ENCODE measurements at regions not wholly inside any gene's neighbourhood (a gene's known extent, or its start where the extent isn't known, plus 50 kb on each side); places are given as distances from the start of the nearest gene placed in this dataset.

DNA sequence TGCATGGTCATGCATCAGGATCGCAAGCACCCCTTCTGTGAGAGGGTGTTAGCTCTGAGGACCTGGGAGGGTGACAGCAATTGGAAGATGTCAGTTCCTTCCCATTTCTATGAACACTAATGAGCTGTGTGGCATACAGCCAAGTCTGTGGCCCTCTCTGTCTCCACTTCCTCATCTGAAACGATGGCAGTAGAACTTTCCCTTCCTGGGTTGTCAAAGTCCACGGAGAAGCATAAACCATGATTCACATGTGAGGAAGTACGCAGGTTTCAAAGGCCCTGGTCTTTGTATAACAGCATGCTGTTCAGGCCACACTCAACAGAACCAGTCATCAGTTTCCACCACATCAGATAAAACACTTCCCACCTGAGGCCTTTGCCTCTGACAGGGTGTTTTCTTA, 167.4 kb upstream of the RAB6C start:
- no peaks in the 10 kb centered on the region for H3K36me3 ChIP-seq (ENCODE audit: control insufficient read depth, insufficient read depth, low read length)
- WGBS (ENCODE audit: insufficient coverage, low coverage, missing lambda C conversion rate): 3% methylated on average over 4 of the region's 4 CpGs
- H4K20me1 ChIP-seq (replicated peaks; ENCODE audit: control insufficient read depth, insufficient read depth, low read length): no peaks in the 10 kb centered on the region
- H3K79me2 ChIP-seq (ENCODE audit: control insufficient read depth, insufficient read depth, low read length): no peaks in the 10 kb centered on the region
- no peak overlapping the region for H3K4me2 ChIP-seq (ENCODE audit: insufficient read depth, low read length)
- no TSS peak for BruUV-seq (replicated peaks)
- no peak for DNase-seq (ENCODE audit: extremely low read depth in 1 of 4, low spot score in 3 of 4)
- H3K27ac ChIP-seq (ENCODE audit: extremely low read depth, low read depth, low read length): no peak overlapping the region
- ChIA-PET POLR2A (no interaction called here), CTCF (ENCODE audit: low intra/inter-chr PET ratio) (no interaction called here)
- no peak for ATAC-seq
- in situ Hi-C loops (cut with MboI): no loop called here
- H3K4me1 ChIP-seq (replicated peaks in 1 of 2; ENCODE audit: control insufficient read depth in 2 of 2, insufficient read depth in 2 of 2, low read length in 2 of 2): no peaks in the 10 kb centered on the region
- no peak overlapping the region for H3K4me3 ChIP-seq
- no peaks in the 10 kb centered on the region for H3K9me1 ChIP-seq (ENCODE audit: control insufficient read depth, insufficient read depth, low read length)
- no peak for FAIRE-seq
- no peak overlapping the region for H2AFZ ChIP-seq (ENCODE audit: low read depth, low read length)
- peak; percentile 51 for TF ChIP-seq NFIC (IDR thresholded peaks at IDR 0.05)
- peak; percentile 79 for TF ChIP-seq SPI1 (IDR thresholded peaks at IDR 0.05; ENCODE audit: borderline replicate concordance, low read depth, low read length)
- no peak for TF ChIP-seq ATF7 (IDR thresholded peaks at IDR 0.05)
- TF ChIP-seq RFX1 (IDR thresholded peaks at IDR 0.05): no peak
- intact Hi-C loops (cut with micrococcal nuclease): no loop called here
- no peaks in the 10 kb centered on the region for H3K9me3 ChIP-seq (replicated peaks; ENCODE audit: control insufficient read depth, insufficient read depth, low read depth, low read length)
- peaks cover 0 to 6% of the 10 kb centered on the region in 2 experiments; a peak in 3 of 5 replicates for H3K27me3 ChIP-seq (ENCODE audit: control insufficient read depth in 2 of 2, insufficient read depth in 2 of 2, low read length in 2 of 2)
- H3K9ac ChIP-seq (ENCODE audit: insufficient read depth in 1 of 2, low read depth in 2 of 2, low read length in 2 of 2): no peak overlapping the region

DNA sequence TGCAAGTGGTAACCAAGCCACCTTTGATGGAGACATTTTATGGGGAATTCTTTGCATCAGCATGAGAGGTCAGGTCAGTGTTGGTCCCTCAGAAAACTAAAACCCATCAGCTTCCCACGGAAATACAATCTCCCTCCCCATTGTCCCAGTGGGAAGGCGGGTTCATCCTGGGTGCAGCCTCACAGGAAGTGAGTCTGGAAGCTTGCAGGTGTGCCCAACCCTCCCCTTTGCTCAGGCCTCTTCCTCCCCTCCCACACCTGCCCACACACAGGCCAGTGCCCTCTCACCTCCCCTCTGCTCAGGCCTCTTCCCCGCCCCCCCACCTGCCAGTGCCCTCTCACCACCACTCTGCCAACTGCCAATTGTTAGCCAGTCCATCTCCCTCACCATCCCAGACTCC, 166.8 kb upstream of the RAB6C start:
- TF ChIP-seq, protein P1, sequence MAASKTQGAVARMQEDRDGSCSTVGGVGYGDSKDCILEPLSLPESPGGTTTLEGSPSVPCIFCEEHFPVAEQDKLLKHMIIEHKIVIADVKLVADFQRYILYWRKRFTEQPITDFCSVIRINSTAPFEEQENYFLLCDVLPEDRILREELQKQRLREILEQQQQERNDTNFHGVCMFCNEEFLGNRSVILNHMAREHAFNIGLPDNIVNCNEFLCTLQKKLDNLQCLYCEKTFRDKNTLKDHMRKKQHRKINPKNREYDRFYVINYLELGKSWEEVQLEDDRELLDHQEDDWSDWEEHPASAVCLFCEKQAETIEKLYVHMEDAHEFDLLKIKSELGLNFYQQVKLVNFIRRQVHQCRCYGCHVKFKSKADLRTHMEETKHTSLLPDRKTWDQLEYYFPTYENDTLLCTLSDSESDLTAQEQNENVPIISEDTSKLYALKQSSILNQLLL (CRISPR knock-in tag; IDR thresholded peaks at IDR 0.05; ENCODE audit: borderline replicate concordance): no peak
- H3K27ac ChIP-seq (ENCODE audit: extremely low read depth, low read depth, low read length): no peak overlapping the region
- BruUV-seq (replicated peaks): no TSS peak
- no peak overlapping the region for H3K4me3 ChIP-seq
- POLR2A ChIA-PET: no interaction called here
- no peak overlapping the region for H3K4me2 ChIP-seq (ENCODE audit: insufficient read depth, low read length)
- H3K9me3 ChIP-seq (replicated peaks; ENCODE audit: control insufficient read depth, insufficient read depth, low read depth, low read length): no peaks in the 10 kb centered on the region
- no peaks in the 10 kb centered on the region for H3K79me2 ChIP-seq (ENCODE audit: control insufficient read depth, insufficient read depth, low read length)
- intact Hi-C loops (cut with micrococcal nuclease): no loop called here
- H3K9ac ChIP-seq (ENCODE audit: insufficient read depth in 1 of 2, low read depth in 2 of 2, low read length in 2 of 2): no peak overlapping the region
- no peak for FAIRE-seq
- no peaks in the 10 kb centered on the region for H3K4me1 ChIP-seq (replicated peaks in 1 of 2; ENCODE audit: control insufficient read depth in 2 of 2, insufficient read depth in 2 of 2, low read length in 2 of 2)
- CTCF ChIA-PET (ENCODE audit: low intra/inter-chr PET ratio): no interaction called here
- H2AFZ ChIP-seq (ENCODE audit: low read depth, low read length): no peak overlapping the region
- no peaks in the 10 kb centered on the region for H3K9me1 ChIP-seq (ENCODE audit: control insufficient read depth, insufficient read depth, low read length)
- no peaks in the 10 kb centered on the region for H4K20me1 ChIP-seq (replicated peaks; ENCODE audit: control insufficient read depth, insufficient read depth, low read length)
- no peaks in the 10 kb centered on the region for H3K36me3 ChIP-seq (ENCODE audit: control insufficient read depth, insufficient read depth, low read length)
- no peak for ATAC-seq
- in situ Hi-C loops (cut with MboI): no loop called here
- DNase-seq (ENCODE audit: extremely low read depth in 1 of 4, low spot score in 3 of 4): no peak
- 26% methylated on average over 3 of the region's 3 CpGs for WGBS (ENCODE audit: insufficient coverage, low coverage, missing lambda C conversion rate)
- H3K27me3 ChIP-seq (ENCODE audit: control insufficient read depth in 2 of 2, insufficient read depth in 2 of 2, low read length in 2 of 2): peaks cover 0 to 6% of the 10 kb centered on the region in 2 experiments; a peak in 2 of 5 replicates
